ENCODE measurements at regions not wholly inside any gene's neighbourhood (a gene's known extent, or its start where the extent isn't known, plus 50 kb on each side); places are given as distances from the start of the nearest gene placed in this dataset.

DNA sequence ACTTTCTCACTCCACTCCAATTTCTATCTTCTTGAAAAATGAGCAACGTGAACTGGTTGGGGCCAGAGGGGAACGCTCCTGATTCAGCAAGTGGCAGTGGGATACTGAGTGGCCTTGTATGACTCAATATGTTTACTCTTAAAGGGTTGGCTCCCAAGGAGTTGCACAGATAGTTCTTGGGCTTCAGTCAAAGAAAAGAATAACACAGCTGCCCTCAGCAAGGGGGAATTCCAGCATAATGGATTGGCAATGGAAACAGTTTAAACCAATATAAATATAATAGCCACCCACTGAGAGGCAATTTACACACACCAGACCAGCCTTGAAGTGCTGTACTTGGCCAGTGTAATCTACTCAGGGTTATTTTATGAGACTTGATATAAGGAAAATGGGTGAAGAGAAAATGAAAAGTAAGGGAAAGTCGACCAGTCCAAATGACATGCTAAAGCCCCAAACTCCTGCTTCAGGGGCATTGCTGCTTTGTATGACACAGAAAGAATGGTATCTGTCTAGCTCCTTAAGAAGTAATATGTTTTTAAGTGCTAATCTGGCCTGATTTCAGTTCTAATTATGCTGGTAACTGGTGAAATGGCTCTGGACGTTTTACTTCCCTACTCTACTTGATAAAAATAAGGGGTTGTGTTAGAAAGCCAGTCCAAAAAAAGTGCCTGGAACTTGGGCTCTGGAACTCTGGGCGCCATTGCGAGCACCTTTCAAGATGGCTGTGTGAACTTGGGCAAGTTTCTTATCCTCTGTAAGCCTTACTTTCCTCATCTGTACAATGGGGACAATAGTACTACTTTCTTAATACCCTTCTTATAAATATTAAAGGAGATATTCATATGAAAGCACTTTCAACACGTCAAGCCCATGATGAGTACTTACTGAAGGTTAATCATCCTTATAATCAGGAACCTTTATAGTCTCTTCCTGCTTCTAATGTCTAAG is 712.9 kb upstream of the MAP3K7 start:
- TF ChIP-seq, protein P1, sequence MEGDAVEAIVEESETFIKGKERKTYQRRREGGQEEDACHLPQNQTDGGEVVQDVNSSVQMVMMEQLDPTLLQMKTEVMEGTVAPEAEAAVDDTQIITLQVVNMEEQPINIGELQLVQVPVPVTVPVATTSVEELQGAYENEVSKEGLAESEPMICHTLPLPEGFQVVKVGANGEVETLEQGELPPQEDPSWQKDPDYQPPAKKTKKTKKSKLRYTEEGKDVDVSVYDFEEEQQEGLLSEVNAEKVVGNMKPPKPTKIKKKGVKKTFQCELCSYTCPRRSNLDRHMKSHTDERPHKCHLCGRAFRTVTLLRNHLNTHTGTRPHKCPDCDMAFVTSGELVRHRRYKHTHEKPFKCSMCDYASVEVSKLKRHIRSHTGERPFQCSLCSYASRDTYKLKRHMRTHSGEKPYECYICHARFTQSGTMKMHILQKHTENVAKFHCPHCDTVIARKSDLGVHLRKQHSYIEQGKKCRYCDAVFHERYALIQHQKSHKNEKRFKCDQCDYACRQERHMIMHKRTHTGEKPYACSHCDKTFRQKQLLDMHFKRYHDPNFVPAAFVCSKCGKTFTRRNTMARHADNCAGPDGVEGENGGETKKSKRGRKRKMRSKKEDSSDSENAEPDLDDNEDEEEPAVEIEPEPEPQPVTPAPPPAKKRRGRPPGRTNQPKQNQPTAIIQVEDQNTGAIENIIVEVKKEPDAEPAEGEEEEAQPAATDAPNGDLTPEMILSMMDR (optimal IDR thresholded peaks at IDR 0.05 in 1 of 3, IDR thresholded peaks at IDR 0.05 in 1 of 3, conservative IDR thresholded peaks at IDR 0.05 in 1 of 3; ENCODE audit: extremely low read depth in 1 of 3, insufficient read depth in 2 of 3, low read length in 3 of 3) = no peak
- TF ChIP-seq EZH2 (IDR thresholded peaks at IDR 0.05; ENCODE audit: low read length) = no peak

Data from keratinocyte (primary cell).